ENCODE measurements at regions not wholly inside any gene's neighbourhood (a gene's known extent, or its start where the extent isn't known, plus 50 kb on each side); places are given as distances from the start of the nearest gene placed in this dataset.

DNA sequence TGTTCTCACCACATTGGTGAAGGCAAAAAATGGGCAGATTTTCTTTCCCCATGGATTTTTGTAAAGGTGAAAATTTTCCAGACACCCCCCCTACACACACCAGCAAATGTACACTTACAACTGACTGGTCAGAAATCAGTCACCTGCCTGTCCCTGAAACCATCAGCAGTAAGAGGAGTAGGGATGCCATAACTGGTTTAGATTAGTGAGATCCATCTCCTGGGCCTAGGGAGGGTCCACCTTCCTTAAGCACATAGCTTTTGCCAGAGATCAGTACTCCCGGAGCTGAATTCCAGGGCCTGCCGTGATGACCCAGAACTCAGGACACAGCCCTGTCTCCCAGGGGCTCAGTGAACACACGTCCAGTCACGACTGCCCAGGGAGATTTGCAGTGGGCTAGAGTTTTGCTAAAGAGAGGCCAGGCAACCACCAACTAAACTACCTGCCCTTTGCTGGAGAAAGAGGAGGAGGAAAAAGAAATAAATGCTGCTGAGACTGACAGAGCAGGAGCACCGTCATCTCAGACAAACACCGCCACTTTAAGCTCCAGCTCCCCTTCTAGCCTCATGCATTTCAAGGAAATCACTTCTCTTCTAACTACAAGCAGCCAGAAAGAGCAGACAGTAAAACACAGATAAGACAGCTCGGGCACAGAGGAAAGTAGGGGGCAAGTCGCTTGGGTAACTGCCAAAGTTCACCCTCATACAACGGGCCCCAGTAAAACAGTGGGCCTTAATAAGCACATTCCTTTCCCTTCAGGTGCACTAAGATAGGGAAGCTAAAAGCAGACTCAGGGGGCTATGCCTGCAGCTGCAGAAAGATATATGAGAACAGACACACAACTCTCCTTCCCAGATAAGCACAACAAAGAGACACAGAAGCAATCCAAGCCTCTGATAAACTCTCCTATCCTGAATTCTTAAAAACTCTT lies 82.6 kb upstream of the SPTLC3 start:
- TF ChIP-seq, protein P1, sequence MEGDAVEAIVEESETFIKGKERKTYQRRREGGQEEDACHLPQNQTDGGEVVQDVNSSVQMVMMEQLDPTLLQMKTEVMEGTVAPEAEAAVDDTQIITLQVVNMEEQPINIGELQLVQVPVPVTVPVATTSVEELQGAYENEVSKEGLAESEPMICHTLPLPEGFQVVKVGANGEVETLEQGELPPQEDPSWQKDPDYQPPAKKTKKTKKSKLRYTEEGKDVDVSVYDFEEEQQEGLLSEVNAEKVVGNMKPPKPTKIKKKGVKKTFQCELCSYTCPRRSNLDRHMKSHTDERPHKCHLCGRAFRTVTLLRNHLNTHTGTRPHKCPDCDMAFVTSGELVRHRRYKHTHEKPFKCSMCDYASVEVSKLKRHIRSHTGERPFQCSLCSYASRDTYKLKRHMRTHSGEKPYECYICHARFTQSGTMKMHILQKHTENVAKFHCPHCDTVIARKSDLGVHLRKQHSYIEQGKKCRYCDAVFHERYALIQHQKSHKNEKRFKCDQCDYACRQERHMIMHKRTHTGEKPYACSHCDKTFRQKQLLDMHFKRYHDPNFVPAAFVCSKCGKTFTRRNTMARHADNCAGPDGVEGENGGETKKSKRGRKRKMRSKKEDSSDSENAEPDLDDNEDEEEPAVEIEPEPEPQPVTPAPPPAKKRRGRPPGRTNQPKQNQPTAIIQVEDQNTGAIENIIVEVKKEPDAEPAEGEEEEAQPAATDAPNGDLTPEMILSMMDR (IDR thresholded peaks at IDR 0.05) = no peak
- TF ChIP-seq EZH2phosphoT487 (IDR thresholded peaks at IDR 0.05) (no peak), EZH2 (IDR thresholded peaks at IDR 0.05) (no peak)
